Stomach (tissue), 8 donors: ENCODE measurements at regions not wholly inside any gene's neighbourhood (a gene's known extent, or its start where the extent isn't known, plus 50 kb on each side); places are given as distances from the start of the nearest gene placed in this dataset.

Experiments used
- DNase-seq, 2 donors: peaks; one replicate each; pipeline versions ENCODE4 v3.0.0 to v3.0.0-alpha.2; 2013 to 2019
- H3K27ac ChIP-seq, 5 donors: fragments of 200-600 bp in 4 of 5; sonication (generic) in 4 of 5; one replicate each; pipeline ENCODE4 v1.5.1; 2013 to 2019; ENCODE audit warnings: mild to moderate bottlenecking in 1 of 5, moderate library complexity in 1 of 5
- H3K27me3 ChIP-seq, 3 donors: fragments of 200-600 bp; sonication (generic); one replicate each; pipeline ENCODE4 v1.5.1; 2017 to 2019; ENCODE audit warnings: mixed run types in 1 of 3
- H3K36me3 ChIP-seq, 4 donors: fragments of 200-600 bp; sonication (generic); 1 replicate in 3 of 4; 2 replicates in 1 of 4; pipeline ENCODE4 v1.5.1; 2016 to 2019
- H3K4me1 ChIP-seq, 4 donors: fragments of 200-600 bp; sonication (generic); one replicate each; pipeline ENCODE4 v1.5.1; 2016 to 2019
- H3K4me3 ChIP-seq, 4 donors: fragments of 200-600 bp; sonication (generic) in 3 of 4; one replicate each; pipeline ENCODE4 v1.5.1; 2016 to 2019; ENCODE audit warnings: mild to moderate bottlenecking in 1 of 4
- H3K9me3 ChIP-seq, 4 donors: fragments of 200-600 bp; sonication (generic); one replicate each; pipeline ENCODE4 v1.5.1; 2016 to 2019
- EP300 ChIP-seq: sonication (generic); formaldehyde crosslinking; IDR thresholded peaks from one replicate; pipeline ENCODE4 v1.6.1; 2017; ENCODE audit warnings: antibody characterized with exemption
- POLR2A ChIP-seq, 4 donors: fragments of 450-650 bp; IDR thresholded peaks; one replicate each; pipeline ENCODE4 v1.6.1; 2016; ENCODE audit warnings: antibody characterized with exemption in 4 of 4, control low read depth in 2 of 4, mild to moderate bottlenecking in 1 of 4, moderate library complexity in 1 of 4
- POLR2AphosphoS5 ChIP-seq, 3 donors: sonication (generic); formaldehyde crosslinking; IDR thresholded peaks; one replicate each; pipeline ENCODE4 v1.6.1; 2016; ENCODE audit warnings: antibody characterized with exemption in 3 of 3
- WGBS, 5 donors: extraction: QIAGEN DNeasy Blood & Tissue Kit in 3 of 5; methylation state at CpG; one replicate each; pipeline versions ENCODE4 v1.1.5 to v1.1.7; 2013 to 2018; 5-methylcytosine and 5-hydroxymethylcytosine counted together
- intact Hi-C: fragments of 100-400 bp; cut with DNase I; formaldehyde crosslinking; loops from one replicate; pipeline ENCODE4 v1.15.1; 2023; ENCODE audit warnings: low total_unique reads
- TF ChIP-seq, protein P1 (sequence below), 7 experiments: fragments of 450-650 bp in 4 of 7; fragments of 200-600 bp in 3 of 7; sonication (generic) in 3 of 7; IDR thresholded peaks; one replicate each; pipeline ENCODE4 v1.5.1; 2016 to 2019; ENCODE audit warnings: antibody characterized with exemption in 7 of 7, control low read depth in 2 of 7, mild to moderate bottlenecking in 1 of 7
- donor health status: healthy with polysubstance abuse.
- donor health status: Bipolar disorder and iron deficiency.
- donor health status: healthy.

DNA sequence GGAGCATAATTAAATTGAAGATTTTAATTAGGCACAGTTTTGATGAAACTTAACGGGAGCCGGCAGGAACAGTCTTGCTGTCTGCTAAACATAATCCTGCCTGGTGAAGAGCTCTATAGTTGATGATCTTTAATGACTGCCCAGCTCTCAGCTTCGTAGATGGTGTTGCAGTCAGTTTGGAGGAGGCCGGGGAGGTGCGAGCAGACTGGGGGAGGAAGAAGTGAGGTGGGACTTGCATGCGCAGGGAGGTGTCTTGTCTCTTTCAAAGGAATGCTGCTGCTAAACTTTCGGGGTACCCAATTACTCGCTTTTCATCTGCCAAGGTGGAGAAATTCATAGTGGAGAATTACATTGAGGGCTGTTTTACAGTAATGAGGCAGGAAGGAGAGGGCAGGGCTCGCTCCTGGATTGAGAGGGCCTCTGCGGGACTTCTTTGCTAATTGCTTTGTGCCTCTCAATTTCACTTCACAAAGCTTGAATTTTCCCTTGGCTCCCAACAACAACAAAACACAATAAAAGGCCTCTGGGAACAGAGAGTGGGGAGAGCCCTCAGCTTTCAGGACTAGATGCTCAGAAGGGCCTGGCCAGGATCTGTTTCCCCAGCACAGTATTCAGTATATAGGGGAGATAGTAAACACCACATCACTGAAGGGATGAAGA lies 257.9 kb upstream of the ADRA1B start:
- intact Hi-C loops: no loop called here
- TF ChIP-seq, protein P1, sequence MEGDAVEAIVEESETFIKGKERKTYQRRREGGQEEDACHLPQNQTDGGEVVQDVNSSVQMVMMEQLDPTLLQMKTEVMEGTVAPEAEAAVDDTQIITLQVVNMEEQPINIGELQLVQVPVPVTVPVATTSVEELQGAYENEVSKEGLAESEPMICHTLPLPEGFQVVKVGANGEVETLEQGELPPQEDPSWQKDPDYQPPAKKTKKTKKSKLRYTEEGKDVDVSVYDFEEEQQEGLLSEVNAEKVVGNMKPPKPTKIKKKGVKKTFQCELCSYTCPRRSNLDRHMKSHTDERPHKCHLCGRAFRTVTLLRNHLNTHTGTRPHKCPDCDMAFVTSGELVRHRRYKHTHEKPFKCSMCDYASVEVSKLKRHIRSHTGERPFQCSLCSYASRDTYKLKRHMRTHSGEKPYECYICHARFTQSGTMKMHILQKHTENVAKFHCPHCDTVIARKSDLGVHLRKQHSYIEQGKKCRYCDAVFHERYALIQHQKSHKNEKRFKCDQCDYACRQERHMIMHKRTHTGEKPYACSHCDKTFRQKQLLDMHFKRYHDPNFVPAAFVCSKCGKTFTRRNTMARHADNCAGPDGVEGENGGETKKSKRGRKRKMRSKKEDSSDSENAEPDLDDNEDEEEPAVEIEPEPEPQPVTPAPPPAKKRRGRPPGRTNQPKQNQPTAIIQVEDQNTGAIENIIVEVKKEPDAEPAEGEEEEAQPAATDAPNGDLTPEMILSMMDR (IDR thresholded peaks at IDR 0.05): no peak
- TF ChIP-seq POLR2AphosphoS5 (IDR thresholded peaks at IDR 0.05) (no peak), EP300 (no peak), POLR2A (IDR thresholded peaks at IDR 0.05) (no peak)
- H3K9me3 ChIP-seq: no peaks in the 10 kb centered on the region
- H3K27me3 ChIP-seq: no peaks in the 10 kb centered on the region
- H3K4me1 ChIP-seq: no peaks in the 10 kb centered on the region
- H3K27ac ChIP-seq: no peak overlapping the region
- no peak for DNase-seq
- H3K4me3 ChIP-seq: no peak overlapping the region
- WGBS, 5 donors: 85 to 90% (median 89%) methylated on average over 10 of the region's 10 CpGs
- no peaks in the 10 kb centered on the region for H3K36me3 ChIP-seq

DNA sequence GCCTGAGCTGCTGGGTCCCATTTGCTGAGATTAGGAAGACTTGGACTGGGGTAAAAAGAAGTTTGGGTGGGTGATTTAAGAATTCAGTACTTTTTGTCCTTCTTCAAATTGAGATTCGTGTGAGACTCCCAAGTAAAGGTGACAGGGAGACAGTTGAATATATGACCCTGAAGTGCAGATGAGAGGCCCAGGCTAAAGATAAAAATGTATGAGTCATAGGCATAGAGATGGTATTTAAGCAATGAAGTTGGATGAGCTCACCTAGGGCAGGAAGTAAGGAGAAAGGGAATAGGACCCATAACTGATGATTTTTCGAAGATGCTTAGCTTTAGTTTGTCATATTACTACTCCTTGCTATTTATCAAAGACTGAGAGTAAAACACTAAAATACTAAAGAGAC lies 255.9 kb upstream of the ADRA1B start:
- no peak overlapping the region for H3K4me3 ChIP-seq
- no peak for DNase-seq
- no peak overlapping the region for H3K27ac ChIP-seq
- intact Hi-C loops: no loop called here
- no peaks in the 10 kb centered on the region for H3K27me3 ChIP-seq
- no peaks in the 10 kb centered on the region for H3K36me3 ChIP-seq
- TF ChIP-seq POLR2A (IDR thresholded peaks at IDR 0.05) (no peak), POLR2AphosphoS5 (IDR thresholded peaks at IDR 0.05) (no peak), EP300 (no peak)
- TF ChIP-seq, protein P1 (IDR thresholded peaks at IDR 0.05): no peak
- no peaks in the 10 kb centered on the region for H3K4me1 ChIP-seq
- 66 to 79% (median 70%) methylated on average over 2 of the region's 2 CpGs for WGBS, 5 donors
- H3K9me3 ChIP-seq: no peaks in the 10 kb centered on the region

DNA sequence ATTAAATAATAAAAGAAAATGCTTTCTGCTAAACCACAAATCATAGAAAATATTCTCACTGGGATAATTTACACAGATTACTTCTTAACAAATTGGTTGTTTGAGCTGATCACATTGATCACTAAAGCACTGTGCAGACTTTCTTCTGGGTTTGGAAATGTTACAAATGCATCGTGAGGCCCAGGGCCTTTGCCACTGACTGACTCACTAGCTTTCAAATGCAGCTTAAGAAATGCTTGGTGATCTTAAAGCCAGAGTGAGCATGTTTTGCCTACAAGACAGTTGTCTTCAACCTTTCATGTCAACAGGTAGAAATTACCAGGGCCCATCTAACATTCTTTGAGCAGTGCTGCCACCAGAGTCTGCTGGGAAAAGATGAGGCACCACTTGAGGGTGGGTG lies 252.3 kb upstream of the ADRA1B start:
- no peaks in the 10 kb centered on the region for H3K27me3 ChIP-seq
- no peaks in the 10 kb centered on the region for H3K4me1 ChIP-seq
- H3K4me3 ChIP-seq: no peak overlapping the region
- no peaks in the 10 kb centered on the region for H3K36me3 ChIP-seq
- TF ChIP-seq EP300: no peak
- TF ChIP-seq POLR2A (IDR thresholded peaks at IDR 0.05): no peak
- TF ChIP-seq, protein P1 (IDR thresholded peaks at IDR 0.05): no peak
- no peak for TF ChIP-seq POLR2AphosphoS5 (IDR thresholded peaks at IDR 0.05)
- H3K9me3 ChIP-seq: no peaks in the 10 kb centered on the region
- H3K27ac ChIP-seq: no peak overlapping the region
- DNase-seq: no peak
- 64 to 83% (median 78%) methylated on average over 1 of the region's 1 CpG for WGBS, 5 donors
- intact Hi-C loops: no loop called here

DNA sequence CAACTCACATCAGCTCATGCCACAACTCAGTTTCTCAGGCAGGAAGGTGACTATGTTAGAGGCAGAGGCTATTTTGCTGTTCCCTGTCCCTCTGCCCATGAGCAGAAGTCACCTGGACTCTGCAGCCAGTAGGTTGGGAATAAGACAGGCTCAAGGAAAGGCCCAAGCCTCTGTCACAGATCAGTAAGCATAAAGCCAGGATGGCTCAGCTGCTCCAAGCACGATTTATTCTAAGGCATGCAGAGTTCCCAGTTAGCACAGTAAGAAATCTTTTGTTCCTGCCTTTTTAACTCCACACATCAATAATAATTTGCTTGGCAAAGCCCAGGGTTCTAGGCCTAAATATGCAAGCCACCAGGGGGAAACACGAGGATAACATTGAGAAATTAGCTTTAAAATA lies 249.0 kb upstream of the ADRA1B start:
- intact Hi-C loops: no loop called here
- no peaks in the 10 kb centered on the region for H3K27me3 ChIP-seq
- WGBS, 5 donors: 44 to 67% (median 59%) methylated on average over 2 of the region's 2 CpGs
- TF ChIP-seq POLR2AphosphoS5 (IDR thresholded peaks at IDR 0.05) (no peak), EP300 (no peak), POLR2A (IDR thresholded peaks at IDR 0.05) (no peak)
- TF ChIP-seq, protein P1 (IDR thresholded peaks at IDR 0.05): no peak
- no peak for DNase-seq
- H3K9me3 ChIP-seq: peaks cover 0 to 10% (median 0%) of the 10 kb centered on the region in 4 donors
- no peaks in the 10 kb centered on the region for H3K4me1 ChIP-seq
- no peaks in the 10 kb centered on the region for H3K36me3 ChIP-seq
- H3K27ac ChIP-seq: no peak overlapping the region
- no peak overlapping the region for H3K4me3 ChIP-seq
